GM12865 (cell line): ENCODE measurements at regions not wholly inside any gene's neighbourhood (a gene's known extent, or its start where the extent isn't known, plus 50 kb on each side); places are given as distances from the start of the nearest gene placed in this dataset.
A peak's percentile ranks its signal among the peaks of the same experiment; 100 is the strongest.

Source experiments
- DNase-seq: peaks from one replicate; pipeline ENCODE4 v3.0.0; 2010; ENCODE audit warnings: low read depth
- H3K4me3 ChIP-seq: 2 replicates; pipeline ENCODE4 v1.5.1; 2011; ENCODE audit warnings: mild to moderate bottlenecking, low read depth, low read length, control low read depth
- CTCF ChIP-seq: IDR thresholded peaks from 2 replicates; pipeline ENCODE4 v1.5.1; 2011; ENCODE audit warnings: low read length, control low read depth, low read depth, inconsistent platforms; ENCODE audit not compliant: insufficient read depth; ENCODE audit errors: missing control alignments

DNA sequence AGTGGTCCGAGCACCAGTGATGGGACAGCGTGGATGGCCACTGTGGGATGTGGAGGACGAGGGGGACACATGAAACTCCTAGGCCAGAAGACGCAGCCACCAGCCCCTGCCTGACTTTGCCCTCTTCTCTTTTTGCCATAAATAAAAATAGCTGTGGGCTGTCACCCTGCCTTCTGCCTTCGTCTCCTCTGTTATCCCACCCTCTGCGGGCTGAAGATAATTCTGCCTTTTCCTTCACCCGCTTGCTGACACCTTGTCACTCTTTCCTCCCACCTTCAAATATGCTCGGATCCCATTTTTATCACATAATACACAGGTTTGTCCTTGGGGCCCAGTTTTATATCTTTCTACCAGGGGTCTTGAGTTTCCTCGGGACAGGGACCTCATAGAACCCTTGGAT is 87.6 kb upstream of the CIBAR2 start:
- DNase-seq, result no peak
- no peak overlapping the region for H3K4me3 ChIP-seq
- no peak for TF ChIP-seq CTCF

DNA sequence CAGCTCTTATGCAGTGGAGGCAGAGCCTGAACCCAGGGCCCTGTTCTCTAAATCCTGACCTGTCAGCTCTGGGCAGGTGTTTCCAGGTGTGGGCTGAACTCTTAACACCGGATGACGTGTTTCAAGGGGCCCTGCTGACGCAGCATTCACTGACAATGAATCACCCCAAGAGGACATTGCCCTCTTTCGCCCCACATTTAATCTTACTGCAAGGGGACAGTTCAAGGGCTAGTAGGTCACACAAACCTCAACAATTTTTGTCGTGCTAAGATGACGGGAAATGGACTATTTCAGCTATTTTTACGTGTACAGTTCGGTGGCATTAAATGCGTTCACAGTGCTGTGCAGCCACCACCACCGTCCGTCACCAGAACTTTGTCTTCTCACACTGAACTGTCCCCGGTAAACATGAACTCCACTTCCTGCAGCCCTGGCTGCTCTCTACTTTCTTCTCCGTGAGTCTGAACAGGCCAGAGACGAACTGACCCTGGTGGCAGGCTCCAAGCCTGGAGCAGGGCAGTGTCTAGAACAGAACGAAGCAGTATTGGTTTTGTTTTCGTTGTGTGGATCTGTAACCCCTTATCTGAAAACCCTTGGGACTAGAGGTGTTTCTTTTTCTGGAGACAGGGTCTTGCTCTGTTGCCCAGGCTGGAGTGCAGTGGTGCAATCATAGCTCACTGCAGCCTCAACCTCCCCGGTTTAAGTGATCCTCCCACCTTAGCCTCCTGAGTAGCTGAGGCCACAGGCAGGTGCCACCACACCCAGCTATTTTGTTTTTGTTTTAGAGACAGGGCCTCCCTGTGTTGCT is 88.4 kb upstream of the CIBAR2 start:
- no peak for TF ChIP-seq CTCF
- peak; percentile 29 for DNase-seq
- no peak overlapping the region for H3K4me3 ChIP-seq

DNA sequence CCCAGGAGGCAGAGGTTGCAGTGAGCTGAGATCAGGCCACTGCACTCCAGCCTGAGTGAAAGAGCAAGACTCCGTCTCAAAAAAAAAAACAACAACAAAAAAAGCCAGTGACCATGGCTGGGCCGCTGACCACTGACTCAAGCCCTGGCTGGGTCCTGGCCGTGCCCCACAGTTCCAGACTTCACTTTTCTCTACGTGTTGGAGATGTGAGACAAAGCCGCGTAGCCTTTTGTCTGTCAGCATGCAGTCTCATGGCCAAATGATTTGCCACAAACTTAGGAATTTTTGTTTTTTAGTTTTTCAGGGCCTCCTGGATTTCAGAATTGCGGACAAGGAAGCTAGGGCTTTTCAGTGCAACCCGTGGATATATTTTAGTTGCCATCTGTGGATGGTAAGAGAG is 89.3 kb upstream of the CIBAR2 start:
- no peak for TF ChIP-seq CTCF
- no peak for DNase-seq
- no peak overlapping the region for H3K4me3 ChIP-seq

GRCh38 chr16:85202051-85202601 is 89.9 kb upstream of the CIBAR2 start:
- no peak for TF ChIP-seq CTCF
- no peak for DNase-seq
- no peak overlapping the region for H3K4me3 ChIP-seq

DNA sequence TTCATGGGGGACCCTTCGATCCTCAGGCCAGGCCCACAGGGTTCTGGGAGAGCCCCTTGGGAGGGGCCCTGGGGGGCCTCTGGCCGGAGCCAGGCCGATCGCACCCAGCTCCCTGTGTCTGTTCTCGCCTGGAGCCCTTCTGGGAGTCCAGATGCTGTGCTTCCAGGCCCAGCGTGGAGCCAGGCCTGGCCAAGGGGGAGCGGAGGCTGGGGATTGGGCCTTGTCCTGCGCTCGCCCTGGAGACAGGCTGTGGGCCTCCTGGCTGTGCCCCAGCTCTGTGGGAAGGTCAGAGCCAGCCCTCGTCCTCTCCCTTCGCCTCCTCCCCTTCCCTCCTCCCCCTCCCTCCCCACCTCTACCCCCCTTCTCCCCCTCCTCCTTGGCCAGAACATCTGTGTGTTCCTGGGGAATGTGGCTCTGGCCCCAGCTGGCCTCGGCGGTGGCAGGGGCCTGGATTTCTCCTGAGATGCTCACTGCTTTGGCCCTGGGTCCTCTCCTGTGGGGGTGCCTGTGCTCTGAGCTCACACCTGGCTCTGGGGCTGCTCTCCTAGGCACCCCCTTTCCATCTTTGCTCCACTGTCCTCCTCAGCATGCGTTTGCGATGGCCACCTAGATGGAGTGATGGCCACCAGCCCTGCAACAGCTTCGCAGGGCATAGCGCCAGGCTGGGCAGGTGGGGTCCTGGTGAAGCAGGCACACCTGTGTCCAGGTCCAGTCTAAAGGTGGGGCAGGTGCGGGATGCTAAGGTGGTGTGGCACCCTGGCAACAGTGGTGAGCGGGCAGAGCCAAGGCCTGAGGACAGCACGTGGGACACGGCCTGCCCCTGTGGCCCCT is 90.6 kb upstream of the CIBAR2 start:
- H3K4me3 ChIP-seq, result no peak overlapping the region
- no peak for TF ChIP-seq CTCF
- no peak for DNase-seq

DNA sequence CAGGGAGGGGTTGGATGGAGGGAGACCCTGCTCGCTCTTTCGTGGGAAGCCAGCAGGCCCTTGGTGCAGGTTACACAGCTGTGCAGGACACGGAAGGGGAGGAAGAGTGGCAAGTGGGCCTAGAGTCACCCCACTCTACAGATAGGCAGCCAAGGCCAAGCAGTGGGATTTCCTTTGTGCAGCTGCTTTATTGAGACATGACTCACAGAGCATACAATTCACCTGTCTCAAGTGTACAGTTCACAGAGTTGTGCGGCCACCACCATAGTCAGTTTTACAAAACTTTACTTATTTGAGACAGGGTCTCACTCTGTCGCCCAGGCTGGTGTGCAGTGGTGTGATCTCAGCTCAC is 91.2 kb upstream of the CIBAR2 start:
- no peak for TF ChIP-seq CTCF
- H3K4me3 ChIP-seq, result no peak overlapping the region
- no peak for DNase-seq
